Tibial artery (tissue), 4 donors: ENCODE measurements at regions not wholly inside any gene's neighbourhood (a gene's known extent, or its start where the extent isn't known, plus 50 kb on each side); places are given as distances from the start of the nearest gene placed in this dataset.

Experiments used
- DNase-seq, 2 donors: peaks; one replicate each; pipeline ENCODE4 v3.0.0-alpha.2; 2019
- H3K27ac ChIP-seq, 2 donors: fragments of 200-600 bp; sonication (generic) in 1 of 2; 1 replicate in 1 of 2; 2 replicates in 1 of 2; pipeline ENCODE4 v1.5.1; 2018 to 2019; ENCODE audit warnings: mild to moderate bottlenecking in 1 of 2
- H3K27me3 ChIP-seq, 2 donors: fragments of 200-600 bp; sonication (generic) in 1 of 2; one replicate each; pipeline versions ENCODE4 v1.5.1 to v1.6.0; 2016 to 2019
- H3K36me3 ChIP-seq, 3 donors: fragments of 200-600 bp; sonication (generic) in 2 of 3; one replicate each; pipeline ENCODE4 v1.5.1; 2016 to 2019; ENCODE audit warnings: mild to moderate bottlenecking in 2 of 3
- H3K4me1 ChIP-seq, 4 donors: fragments of 200-600 bp; sonication (generic) in 2 of 4; 1 replicate in 3 of 4; 2 replicates in 1 of 4; pipeline ENCODE4 v1.5.1; 2016 to 2019
- H3K4me3 ChIP-seq, 2 donors: fragments of 200-600 bp; sonication (generic) in 1 of 2; 1 replicate in 1 of 2; 2 replicates in 1 of 2; pipeline ENCODE4 v1.5.1; 2018 to 2019; ENCODE audit warnings: mild to moderate bottlenecking in 2 of 2
- H3K9me3 ChIP-seq, 3 donors: fragments of 200-600 bp; sonication (generic) in 1 of 3; one replicate each; pipeline ENCODE4 v1.5.1; 2016 to 2019
- CTCF ChIP-seq, 2 experiments: fragments of 200-600 bp in 1 of 2; fragments of 450-650 bp in 1 of 2; IDR thresholded peaks; one replicate each; pipeline ENCODE4 v1.5.1; 2017 to 2019; ENCODE audit warnings: antibody characterized with exemption in 2 of 2, mild to moderate bottlenecking in 1 of 2, moderate library complexity in 1 of 2
- intact Hi-C: fragments of 100-400 bp; cut with DNase I; formaldehyde crosslinking; loops from one replicate; pipeline ENCODE4 v1.15.0; 2023; ENCODE audit warnings: low total_unique reads

GRCh38 chr12:115000038-115000437 is 316.1 kb upstream of the TBX3 start:
- Histone ChIP-seq H3K4me3 (no peak overlapping the region), H3K27ac (no peak overlapping the region), H3K36me3 (no peaks in the 10 kb centered on the region), H3K9me3 (no peaks in the 10 kb centered on the region), H3K27me3 (peaks cover 0 to 13% of the 10 kb centered on the region in 2 donors), H3K4me1 (no peaks in the 10 kb centered on the region)
- DNase-seq: no peak
- intact Hi-C loops: no loop called here
- no peak for TF ChIP-seq CTCF (IDR thresholded peaks at IDR 0.05)

- no peak for TF ChIP-seq CTCF (IDR thresholded peaks at IDR 0.05)
- no peaks in the 10 kb centered on the region for H3K9me3 ChIP-seq
- intact Hi-C loops: no loop called here
- DNase-seq: no peak
- no peaks in the 10 kb centered on the region for H3K36me3 ChIP-seq
- H3K4me1 ChIP-seq: no peaks in the 10 kb centered on the region
- no peak overlapping the region for H3K27ac ChIP-seq
- H3K4me3 ChIP-seq: no peak overlapping the region
- H3K27me3 ChIP-seq: peaks cover 0 to 13% of the 10 kb centered on the region in 2 donors
Measured at GRCh38 chr12:114998750-114999128, 314.8 kb upstream of the TBX3 start.

GRCh38 chr12:114998118-114998749 is 314.3 kb upstream of the TBX3 start:
- no peak for DNase-seq
- H3K27ac ChIP-seq: no peak overlapping the region
- H3K36me3 ChIP-seq: no peaks in the 10 kb centered on the region
- H3K4me3 ChIP-seq: no peak overlapping the region
- peaks cover 0 to 13% of the 10 kb centered on the region in 2 donors for H3K27me3 ChIP-seq
- H3K9me3 ChIP-seq: no peaks in the 10 kb centered on the region
- no peaks in the 10 kb centered on the region for H3K4me1 ChIP-seq
- no peak for TF ChIP-seq CTCF (IDR thresholded peaks at IDR 0.05)
- intact Hi-C loops: no loop called here

GRCh38 chr12:114996382-114996781 is 312.4 kb upstream of the TBX3 start:
- TF ChIP-seq CTCF (IDR thresholded peaks at IDR 0.05): no peak
- Histone ChIP-seq H3K27ac (no peak overlapping the region), H3K36me3 (no peaks in the 10 kb centered on the region), H3K4me3 (no peak overlapping the region), H3K27me3 (peaks cover 0 to 4% of the 10 kb centered on the region in 2 donors), H3K9me3 (no peaks in the 10 kb centered on the region), H3K4me1 (no peaks in the 10 kb centered on the region)
- DNase-seq: no peak
- intact Hi-C loops: no loop called here

GRCh38 chr12:114995891-114996290 is 311.9 kb upstream of the TBX3 start:
- intact Hi-C loops: no loop called here
- TF ChIP-seq CTCF (IDR thresholded peaks at IDR 0.05): no peak

GRCh38 chr12:114993165-114993564 is 309.2 kb upstream of the TBX3 start:
- Histone ChIP-seq H3K27ac (no peak overlapping the region), H3K4me3 (no peak overlapping the region)

More at GRCh38 chr12:114995891-114996290, 311.9 kb upstream of the TBX3 start:
- Histone ChIP-seq H3K27me3 (peaks cover 0 to 4% of the 10 kb centered on the region in 2 donors), H3K4me1 (no peaks in the 10 kb centered on the region), H3K36me3 (no peaks in the 10 kb centered on the region), H3K27ac (no peak overlapping the region), H3K9me3 (no peaks in the 10 kb centered on the region), H3K4me3 (no peak overlapping the region)
- no peak for DNase-seq

More at GRCh38 chr12:114993165-114993564, 309.2 kb upstream of the TBX3 start:
- Histone ChIP-seq H3K9me3 (no peaks in the 10 kb centered on the region), H3K4me1 (no peaks in the 10 kb centered on the region), H3K36me3 (no peaks in the 10 kb centered on the region), H3K27me3 (peaks cover 0 to 4% of the 10 kb centered on the region in 2 donors)
- no peak for TF ChIP-seq CTCF (IDR thresholded peaks at IDR 0.05)
- no peak for DNase-seq
- intact Hi-C loops: no loop called here
